Stimulated activated CD8-positive, alpha-beta memory T cell treated with anti-CD3 and anti-CD28 coated beads, Interleukin-2, amount 100 ng/mL, for 48 hours (primary cell): ENCODE measurements at regions not wholly inside any gene's neighbourhood (a gene's known extent, or its start where the extent isn't known, plus 50 kb on each side); places are given as distances from the start of the nearest gene placed in this dataset.
"Not testable (repeated sequence)": the region's sequence is repeated elsewhere in the genome, so short reads cannot be mapped to it uniquely, and the experiment has no call there.

Source experiments
- DNase-seq, 2 donors: peaks; one replicate each; pipeline ENCODE4 v3.0.0-alpha.2; 2020; ENCODE audit warnings: low read depth in 2 of 2

GRCh38 chr21:38039841-38040240, 123.6 kb upstream of the KCNJ6 start:
- no peak for DNase-seq

GRCh38 chr21:38041493-38041892, 125.2 kb upstream of the KCNJ6 start:
- DNase-seq: no peak

GRCh38 chr21:38042246-38042645, 126.0 kb upstream of the KCNJ6 start:
- no peak for DNase-seq

GRCh38 chr21:38048167-38048566, 131.9 kb upstream of the KCNJ6 start:
- no peak for DNase-seq

- no peak for DNase-seq
Observed at GRCh38 chr21:38054334-38054733, 138.1 kb upstream of the KCNJ6 start.

- no peak for DNase-seq
Observed at GRCh38 chr21:38056481-38056880, 140.2 kb upstream of the KCNJ6 start.

- DNase-seq: no peak
Observed at GRCh38 chr21:38057626-38058025, 141.4 kb upstream of the KCNJ6 start.

GRCh38 chr21:38060533-38060932, 144.3 kb upstream of the KCNJ6 start:
- DNase-seq: no peak

- no peak for DNase-seq
Observed at GRCh38 chr21:38067086-38067739, 151.0 kb upstream of the KCNJ6 start.

- DNase-seq: no peak
Observed at GRCh38 chr21:38072489-38072888, 156.2 kb upstream of the KCNJ6 start.

- DNase-seq: no peak
Observed at GRCh38 chr21:38075833-38076587, 159.8 kb upstream of the KCNJ6 start.

- no peak for DNase-seq
Observed at GRCh38 chr21:38077569-38077968, 161.3 kb upstream of the KCNJ6 start.

GRCh38 chr21:38080888-38081287, 164.6 kb upstream of the KCNJ6 start:
- no peak for DNase-seq

- no peak for DNase-seq
Observed at GRCh38 chr21:38081708-38082107, 165.5 kb upstream of the KCNJ6 start.

GRCh38 chr21:38082936-38083485, 166.8 kb upstream of the KCNJ6 start:
- no peak for DNase-seq

- no peak for DNase-seq
Observed at GRCh38 chr21:38083535-38083934, 167.3 kb upstream of the KCNJ6 start.

GRCh38 chr21:38086580-38086979, 170.2 kb upstream of the KCNJ15 start:
- DNase-seq: no peak

- DNase-seq: no peak
Observed at GRCh38 chr21:38088916-38089762, 167.7 kb upstream of the KCNJ15 start.

- no peak for DNase-seq
Observed at GRCh38 chr21:38089763-38090046, 167.1 kb upstream of the KCNJ15 start.

- not testable (repeated sequence) for DNase-seq
Observed at GRCh38 chr21:38091061-38091460, 165.7 kb upstream of the KCNJ15 start.

- DNase-seq: no peak
Observed at GRCh38 chr21:38092051-38092450, 164.7 kb upstream of the KCNJ15 start.

GRCh38 chr21:38095220-38095619, 161.6 kb upstream of the KCNJ15 start:
- DNase-seq: no peak

- no peak for DNase-seq
Observed at GRCh38 chr21:38097789-38098188, 159.0 kb upstream of the KCNJ15 start.
